ENCODE measurements at regions not wholly inside any gene's neighbourhood (a gene's known extent, or its start where the extent isn't known, plus 50 kb on each side); places are given as distances from the start of the nearest gene placed in this dataset.

DNA sequence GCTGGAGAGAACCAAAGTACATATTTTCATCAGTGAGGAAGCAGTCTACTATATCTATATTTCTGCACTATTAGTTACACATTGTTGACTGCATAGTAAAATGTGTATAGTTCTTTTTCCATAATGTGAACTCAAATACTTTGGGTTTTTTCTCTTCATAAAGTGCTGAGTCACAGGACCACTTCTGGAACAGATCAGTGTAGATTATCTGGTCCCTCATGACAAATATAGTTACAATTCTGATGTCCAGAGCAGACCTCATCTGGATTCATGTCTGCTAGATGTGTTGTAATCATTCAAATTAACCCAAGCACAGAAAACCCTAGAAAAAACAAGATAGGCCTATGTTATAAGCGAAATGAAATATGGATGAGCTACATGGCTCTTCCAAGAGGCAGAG is 171.4 kb downstream of the SUCLA2 start:
- no peak for DNase-seq (ENCODE audit: low read depth, low spot score)

GRCh38 chr13:47826471-47826870 is 174.6 kb downstream of the SUCLA2 start:
- DNase-seq (ENCODE audit: low read depth, low spot score), result no peak

GRCh38 chr13:47822036-47822435 is 179.0 kb downstream of the SUCLA2 start:
- DNase-seq (ENCODE audit: low read depth, low spot score), result no peak

GRCh38 chr13:47816831-47817230 is 184.2 kb downstream of the SUCLA2 start:
- DNase-seq (ENCODE audit: low read depth, low spot score), result no peak

DNA sequence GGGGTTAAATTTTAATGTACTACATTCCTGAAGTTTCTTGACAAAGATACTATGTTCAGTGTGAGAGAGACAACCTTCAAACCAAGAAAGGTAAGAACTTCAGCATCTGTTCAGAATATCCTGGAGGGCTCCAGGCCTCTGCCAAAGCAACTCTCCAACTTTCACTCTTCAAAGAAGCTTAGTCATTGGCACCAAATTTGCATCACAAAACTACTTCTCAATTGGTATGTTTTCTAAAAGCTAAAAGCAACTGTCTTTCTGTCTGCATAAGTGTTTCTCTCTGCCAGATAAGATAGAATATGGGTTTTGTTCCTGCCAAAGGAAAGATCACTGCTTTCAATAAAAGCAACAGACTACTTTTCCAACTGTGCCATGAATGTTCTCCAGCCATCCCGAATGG is 187.4 kb downstream of the SUCLA2 start:
- no peak for DNase-seq (ENCODE audit: low read depth, low spot score)

DNA sequence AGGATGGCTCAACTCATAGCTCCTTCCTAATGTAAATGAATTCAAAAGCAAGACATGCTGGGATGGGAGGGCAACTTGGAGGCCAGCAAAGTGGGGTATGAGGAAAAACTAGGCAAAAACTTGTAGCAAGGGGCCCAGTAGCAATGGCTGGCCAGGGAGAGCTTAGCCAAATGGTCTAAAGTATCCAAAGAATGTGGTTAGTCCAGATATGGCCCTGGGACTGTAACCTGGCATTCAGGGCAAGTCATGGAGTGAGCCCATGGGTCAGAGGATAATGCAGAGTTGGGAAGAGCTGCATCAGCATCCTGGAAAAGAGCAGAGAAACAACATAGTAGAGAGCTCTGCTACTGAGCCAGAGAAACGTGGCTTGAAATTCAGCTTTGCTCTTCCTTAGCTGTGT is 191.7 kb downstream of the SUCLA2 start:
- no peak for DNase-seq (ENCODE audit: low read depth, low spot score)

DNA sequence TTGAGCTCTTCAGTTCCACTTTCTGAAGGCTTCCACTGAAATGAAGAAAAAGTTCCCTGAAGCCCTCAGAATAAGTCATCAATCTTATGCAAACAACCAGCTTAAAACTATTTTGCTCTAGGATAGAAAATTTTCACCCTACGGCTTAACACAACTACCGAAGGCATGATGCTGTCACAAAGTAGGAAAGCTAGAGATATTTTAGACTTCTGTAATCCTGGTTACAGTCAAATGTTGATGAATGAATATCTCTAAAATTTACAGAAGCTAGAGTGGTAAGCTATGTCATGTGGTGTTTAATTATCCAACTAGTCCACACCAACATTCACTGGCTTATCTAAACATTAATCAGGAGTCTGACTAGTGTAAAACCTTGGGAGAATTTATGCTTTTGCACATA is 197.9 kb downstream of the SUCLA2 start:
- DNase-seq (ENCODE audit: low read depth, low spot score), result no peak

- no peak for DNase-seq (ENCODE audit: low read depth, low spot score)
Observed at GRCh38 chr13:47801555-47801954, 199.5 kb downstream of the SUCLA2 start.

- no peak for DNase-seq (ENCODE audit: low read depth, low spot score)
Observed at GRCh38 chr13:47800593-47800992, 200.5 kb downstream of the SUCLA2 start.

- no peak for DNase-seq (ENCODE audit: low read depth, low spot score)
Observed at GRCh38 chr13:47798906-47799305, 202.2 kb downstream of the SUCLA2 start.

GRCh38 chr13:47798194-47798593 is 202.9 kb downstream of the SUCLA2 start:
- DNase-seq (ENCODE audit: low read depth, low spot score), result no peak

GRCh38 chr13:47796816-47797215 is 204.3 kb downstream of the SUCLA2 start:
- DNase-seq (ENCODE audit: low read depth, low spot score), result no peak

DNA sequence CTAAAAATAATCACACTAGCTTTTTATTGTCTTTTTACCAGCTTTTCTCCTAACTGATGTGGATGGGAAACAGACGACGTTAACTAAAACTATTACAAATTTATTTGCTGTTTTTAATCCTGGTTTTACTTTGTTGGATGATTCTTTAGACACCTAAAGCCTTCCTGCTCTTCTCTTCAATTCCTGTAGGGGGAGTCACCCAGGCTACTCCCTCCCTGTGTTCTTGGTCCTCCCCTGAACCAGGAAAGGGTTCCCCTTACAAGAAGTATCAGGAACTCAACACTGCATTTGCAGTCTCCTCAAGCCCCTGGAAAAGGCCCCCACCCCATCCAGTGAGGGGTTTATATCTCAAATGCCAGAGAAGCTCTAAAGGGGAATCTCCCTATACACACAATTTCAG is 206.1 kb downstream of the SUCLA2 start:
- DNase-seq (ENCODE audit: low read depth, low spot score), result no peak

GRCh38 chr13:47790755-47791154 is 210.3 kb downstream of the SUCLA2 start:
- DNase-seq (ENCODE audit: low read depth, low spot score), result no peak

GRCh38 chr13:47788844-47789243 is 212.2 kb downstream of the SUCLA2 start:
- no peak for DNase-seq (ENCODE audit: low read depth, low spot score)

DNA sequence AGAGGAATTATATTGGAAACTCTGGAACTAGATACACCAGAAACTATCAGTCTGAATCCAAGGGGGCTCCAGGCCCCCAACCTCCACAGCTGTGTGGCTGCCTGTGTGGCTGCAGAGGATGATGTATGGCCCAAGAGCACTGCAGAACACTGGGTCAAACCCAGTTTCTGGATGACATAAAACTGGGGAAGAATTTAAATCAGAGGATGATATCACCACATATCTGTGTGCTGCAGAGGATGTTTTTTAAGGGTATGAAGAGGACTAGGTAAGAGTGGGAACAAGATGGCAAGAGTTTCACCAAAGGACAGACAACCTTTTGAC is 226.4 kb downstream of the SUCLA2 start:
- no peak for DNase-seq (ENCODE audit: low read depth, low spot score)

GRCh38 chr13:47764817-47765216 is 236.3 kb downstream of the SUCLA2 start:
- no peak for DNase-seq (ENCODE audit: low read depth, low spot score)

GRCh38 chr13:47757466-47758080 is 243.5 kb downstream of the SUCLA2 start:
- no peak for DNase-seq (ENCODE audit: low read depth, low spot score)

DNA sequence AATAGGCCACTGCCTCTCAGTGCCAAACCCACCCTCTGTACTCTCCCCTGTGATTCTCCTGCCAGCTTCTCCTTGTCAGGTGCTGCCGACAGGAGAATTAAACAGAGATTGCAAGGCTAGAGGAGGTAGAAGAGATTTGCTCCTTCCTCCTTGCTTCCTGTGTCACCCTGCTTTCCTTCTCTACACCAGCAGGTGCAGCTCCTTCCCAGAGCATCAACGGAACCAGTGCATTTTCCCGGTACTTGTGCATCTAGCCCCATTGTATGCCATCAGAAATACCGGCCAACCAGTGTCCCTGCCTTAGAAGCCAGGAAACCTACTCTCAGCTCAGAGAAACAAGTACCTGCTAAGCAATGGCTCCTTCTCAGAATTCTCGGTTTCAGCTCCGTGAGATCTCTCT is 253.2 kb downstream of the SUCLA2 start:
- DNase-seq (ENCODE audit: low read depth, low spot score), result no peak

- no peak for DNase-seq (ENCODE audit: low read depth, low spot score)
Observed at GRCh38 chr13:47726394-47726793, 274.7 kb downstream of the SUCLA2 start.

- DNase-seq (ENCODE audit: low read depth, low spot score), result no peak
Observed at GRCh38 chr13:47723898-47724297, 277.2 kb downstream of the SUCLA2 start.

GRCh38 chr13:47719164-47719563 is 281.9 kb downstream of the SUCLA2 start:
- no peak for DNase-seq (ENCODE audit: low read depth, low spot score)

DNA sequence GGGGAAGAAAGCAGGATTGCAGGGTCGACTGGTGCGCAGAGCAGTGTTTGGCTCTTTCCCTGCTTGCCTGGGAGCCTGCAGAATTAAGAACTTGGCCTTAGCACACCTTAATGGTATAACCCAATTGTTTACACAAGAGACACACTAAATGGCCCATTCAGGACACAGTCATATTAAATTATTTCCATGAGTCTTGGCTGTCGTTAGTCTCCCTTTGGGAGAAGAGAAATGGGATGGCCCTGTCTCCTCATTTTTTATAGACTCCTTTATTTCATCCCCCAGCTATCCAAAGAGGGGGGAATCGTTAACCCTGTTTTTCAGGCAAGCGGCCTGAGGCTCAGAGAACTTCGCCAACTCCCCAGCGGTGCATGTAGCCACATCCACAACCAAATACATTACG is 282.5 kb downstream of the SUCLA2 start:
- DNase-seq (ENCODE audit: low read depth, low spot score), result no peak

DNA sequence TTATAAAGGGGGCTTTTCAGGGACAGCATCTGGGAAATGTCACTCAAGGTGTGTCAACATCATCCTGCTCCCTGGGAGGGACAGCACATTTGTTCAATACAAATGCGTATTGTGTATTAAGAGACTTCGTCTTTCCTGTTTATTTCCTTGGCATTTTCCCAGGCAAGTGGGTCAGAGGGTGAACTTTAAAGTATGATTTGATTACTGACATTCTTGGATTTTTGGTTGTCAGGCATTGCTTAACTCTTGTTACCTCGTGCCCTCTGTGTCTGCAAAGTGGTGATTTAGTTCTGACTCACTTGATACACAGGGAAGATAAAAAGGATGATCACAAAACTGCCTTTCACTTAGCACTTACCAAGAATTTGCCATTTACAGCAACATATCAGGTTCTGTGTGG is 292.7 kb downstream of the SUCLA2 start:
- no peak for DNase-seq (ENCODE audit: low read depth, low spot score)

Data from brain pericyte (primary cell).